KMS-11 (cell line): ENCODE measurements at regions not wholly inside any gene's neighbourhood (a gene's known extent, or its start where the extent isn't known, plus 50 kb on each side); places are given as distances from the start of the nearest gene placed in this dataset.

Source experiments
- H2AFZ ChIP-seq: fragments of 200-600 bp; sonication (generic); 2 replicates; pipeline ENCODE4 v1.6.1; 2016; ENCODE audit warnings: antibody characterized with exemption, mixed run types, low read depth
- H3K27ac ChIP-seq: fragments of 200-600 bp; sonication (generic); 2 replicates; pipeline ENCODE4 v1.6.1; 2016; ENCODE audit warnings: mild to moderate bottlenecking, mixed run types
- H3K27me3 ChIP-seq: fragments of 200-600 bp; sonication (generic); 2 replicates; pipeline ENCODE4 v1.6.1; 2017; ENCODE audit warnings: mild to moderate bottlenecking, low read depth, mixed run types, moderate library complexity; ENCODE audit not compliant: insufficient read depth
- H3K36me3 ChIP-seq: fragments of 200-600 bp; sonication (generic); 2 replicates; pipeline ENCODE4 v1.6.1; 2017; ENCODE audit warnings: mild to moderate bottlenecking, mixed run types; ENCODE audit not compliant: insufficient read depth
- H3K4me1 ChIP-seq: fragments of 200-600 bp; sonication (generic); 2 replicates; pipeline ENCODE4 v1.6.1; 2016; ENCODE audit warnings: mild to moderate bottlenecking, low read depth, mixed run types; ENCODE audit not compliant: poor library complexity, severe bottlenecking
- H3K4me2 ChIP-seq: fragments of 200-600 bp; sonication (generic); 2 replicates; pipeline ENCODE4 v1.7.0; 2016; ENCODE audit warnings: mild to moderate bottlenecking, mixed run types
- H3K4me3 ChIP-seq: fragments of 200-600 bp; sonication (generic); IDR thresholded peaks from 2 replicates; pipeline ENCODE4 v1.6.1; 2017; ENCODE audit warnings: low read depth, low read length, mixed read lengths; ENCODE audit not compliant: insufficient read depth
- H3K79me2 ChIP-seq: fragments of 200-600 bp; sonication (generic); 2 replicates; pipeline ENCODE4 v1.6.1; 2016; ENCODE audit warnings: low read depth, mixed run types; ENCODE audit not compliant: insufficient read depth
- H3K9ac ChIP-seq: fragments of 200-600 bp; sonication (generic); 2 replicates; pipeline ENCODE4 v1.6.1; 2016; ENCODE audit warnings: mild to moderate bottlenecking, mixed run types
- H4K20me1 ChIP-seq: fragments of 200-600 bp; sonication (generic); 2 replicates; pipeline ENCODE4 v1.6.1; 2016; ENCODE audit warnings: mild to moderate bottlenecking, mixed run types; ENCODE audit not compliant: insufficient read depth
- TF ChIP-seq, protein P1 (sequence below): fragments of 200-600 bp; sonication (generic); conservative IDR thresholded peaks from 2 replicates; pipeline ENCODE4 v1.6.1; 2017; ENCODE audit warnings: low read depth, mild to moderate bottlenecking, antibody characterized with exemption, low read length, moderate library complexity, mixed read lengths

GRCh38 chr18:75896865-75897264 is 469.4 kb upstream of the SMIM21 start:
- Histone ChIP-seq H3K27me3 (no peaks in the 10 kb centered on the region), H3K27ac (no peak overlapping the region), H3K4me1 (peaks cover 9% of the 10 kb centered on the region), H4K20me1 (no peaks in the 10 kb centered on the region), H3K79me2 (no peaks in the 10 kb centered on the region), H3K4me3 (no peak overlapping the region), H3K9ac (no peak overlapping the region), H3K4me2 (no peak overlapping the region), H2AFZ (no peak overlapping the region), H3K36me3 (no peaks in the 10 kb centered on the region)
- TF ChIP-seq, protein P1, sequence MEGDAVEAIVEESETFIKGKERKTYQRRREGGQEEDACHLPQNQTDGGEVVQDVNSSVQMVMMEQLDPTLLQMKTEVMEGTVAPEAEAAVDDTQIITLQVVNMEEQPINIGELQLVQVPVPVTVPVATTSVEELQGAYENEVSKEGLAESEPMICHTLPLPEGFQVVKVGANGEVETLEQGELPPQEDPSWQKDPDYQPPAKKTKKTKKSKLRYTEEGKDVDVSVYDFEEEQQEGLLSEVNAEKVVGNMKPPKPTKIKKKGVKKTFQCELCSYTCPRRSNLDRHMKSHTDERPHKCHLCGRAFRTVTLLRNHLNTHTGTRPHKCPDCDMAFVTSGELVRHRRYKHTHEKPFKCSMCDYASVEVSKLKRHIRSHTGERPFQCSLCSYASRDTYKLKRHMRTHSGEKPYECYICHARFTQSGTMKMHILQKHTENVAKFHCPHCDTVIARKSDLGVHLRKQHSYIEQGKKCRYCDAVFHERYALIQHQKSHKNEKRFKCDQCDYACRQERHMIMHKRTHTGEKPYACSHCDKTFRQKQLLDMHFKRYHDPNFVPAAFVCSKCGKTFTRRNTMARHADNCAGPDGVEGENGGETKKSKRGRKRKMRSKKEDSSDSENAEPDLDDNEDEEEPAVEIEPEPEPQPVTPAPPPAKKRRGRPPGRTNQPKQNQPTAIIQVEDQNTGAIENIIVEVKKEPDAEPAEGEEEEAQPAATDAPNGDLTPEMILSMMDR = no peak

DNA sequence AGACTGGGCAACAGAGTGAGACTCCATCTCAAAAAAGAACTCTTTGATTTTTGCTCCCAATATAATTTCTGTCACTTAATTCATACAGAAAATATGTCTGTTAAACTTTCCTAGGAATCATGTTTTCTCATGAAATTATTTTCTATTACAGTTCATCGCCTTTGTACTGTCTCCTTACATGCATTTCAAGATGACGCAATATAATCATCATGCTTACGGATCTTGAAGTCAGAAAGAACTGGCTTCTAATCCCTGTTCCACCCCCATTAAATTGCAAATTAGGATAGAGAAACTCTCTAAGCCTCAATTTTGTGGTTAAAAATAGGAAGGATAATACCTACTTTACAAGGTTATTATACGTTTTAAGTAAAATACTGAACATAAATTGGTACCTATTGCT is 467.6 kb upstream of the SMIM21 start:
- no peaks in the 10 kb centered on the region for H4K20me1 ChIP-seq
- H3K79me2 ChIP-seq = no peaks in the 10 kb centered on the region
- no peak overlapping the region for H3K9ac ChIP-seq
- H3K27me3 ChIP-seq = no peaks in the 10 kb centered on the region
- no peak overlapping the region for H3K4me3 ChIP-seq
- no peak overlapping the region for H2AFZ ChIP-seq
- TF ChIP-seq, protein P1 = no peak
- H3K4me1 ChIP-seq = peaks cover 9% of the 10 kb centered on the region
- H3K27ac ChIP-seq = no peak overlapping the region
- no peaks in the 10 kb centered on the region for H3K36me3 ChIP-seq
- no peak overlapping the region for H3K4me2 ChIP-seq

DNA sequence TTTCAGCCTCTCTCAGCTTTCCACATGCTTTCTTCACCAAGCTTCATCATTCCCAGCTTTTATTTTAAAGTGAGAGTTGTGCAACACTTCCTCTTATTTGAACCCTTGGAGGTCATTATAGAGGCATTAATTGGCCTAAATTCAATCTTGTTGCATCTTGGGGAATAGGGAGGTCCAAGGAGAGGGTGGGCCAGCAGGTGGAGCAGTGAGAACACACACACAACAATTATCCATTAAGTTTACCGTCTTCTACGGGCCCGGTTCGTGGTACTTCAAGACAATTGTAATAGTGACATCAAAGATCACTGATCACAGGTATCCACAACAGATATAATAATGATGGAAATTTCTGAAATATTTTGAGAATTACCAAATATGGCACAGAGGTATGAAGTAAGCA is 457.2 kb upstream of the SMIM21 start:
- TF ChIP-seq, protein P1 = no peak
- Histone ChIP-seq H3K9ac (no peak overlapping the region), H3K36me3 (no peaks in the 10 kb centered on the region), H3K27ac (no peak overlapping the region), H2AFZ (no peak overlapping the region), H3K79me2 (no peaks in the 10 kb centered on the region), H3K4me2 (no peak overlapping the region), H3K27me3 (no peaks in the 10 kb centered on the region), H3K4me3 (no peak overlapping the region), H4K20me1 (no peaks in the 10 kb centered on the region), H3K4me1 (no peaks in the 10 kb centered on the region)

- H3K9ac ChIP-seq = no peak overlapping the region
- TF ChIP-seq, protein P1 = no peak
- no peak overlapping the region for H3K4me2 ChIP-seq
- H3K27ac ChIP-seq = no peak overlapping the region
- H2AFZ ChIP-seq = no peak overlapping the region
- H3K4me1 ChIP-seq = no peaks in the 10 kb centered on the region
- no peaks in the 10 kb centered on the region for H3K79me2 ChIP-seq
- no peaks in the 10 kb centered on the region for H4K20me1 ChIP-seq
- no peaks in the 10 kb centered on the region for H3K36me3 ChIP-seq
- no peaks in the 10 kb centered on the region for H3K27me3 ChIP-seq
- no peak overlapping the region for H3K4me3 ChIP-seq
These were observed 453.5 kb upstream of the SMIM21 start for GRCh38 chr18:75880925-75881504.
